K562 (cell line): ENCODE measurements at regions not wholly inside any gene's neighbourhood (a gene's known extent, or its start where the extent isn't known, plus 50 kb on each side); places are given as distances from the start of the nearest gene placed in this dataset.

Experiments used
- ATAC-seq: fragments of 200-7000 bp; cut with Tn5 transposase; 3 replicates; pipeline ENCODE4 v1.9.1; 2020; ENCODE audit warnings: moderate library complexity
- BruUV-seq: library from RNA; stranded (reverse); fragments of 400-500 nt; replicated peaks from 2 replicates; lab custom pipeline; 2021; lab: Mats Ljungman, UMichigan
- CTCF ChIA-PET: fragments of 300-600 bp; formaldehyde crosslinking; extraction: SDS; loops from one replicate; lab custom pipeline; 2021; ENCODE audit warnings: low intra/inter-chr PET ratio; lab: Yijun Ruan, JAX
- POLR2A ChIA-PET: fragments of 300-600, 350-650 bp; sonication (Branson Sonifier 250); formaldehyde crosslinking; extraction: SDS; loops from one replicate; lab custom pipeline; 2021; ENCODE audit warnings: antibody characterized with exemption, inconsistent platforms; lab: Yijun Ruan, JAX
- DNase-seq, 4 experiments: peaks; one replicate each; pipeline versions ENCODE4 v3.0.0 to v3.0.0-alpha.2; 2011 to 2018; ENCODE audit warnings: low spot score in 3 of 4, mixed read lengths in 3 of 4; ENCODE audit errors: extremely low read depth in 1 of 4
- FAIRE-seq: peaks from 2 replicates; lab custom pipeline; 2011; peaks lifted over from hg19 to GRCh38; lab: Jason Lieb, UNC
- H2AFZ ChIP-seq: 2 replicates; pipeline ENCODE4 v1.6.0; 2011; ENCODE audit warnings: low read depth, low read length, control low read depth, inconsistent platforms
- H3K27ac ChIP-seq: fragments of 200-600 bp; 3 replicates; pipeline ENCODE4 v1.8.0; 2011; ENCODE audit warnings: low read depth, mild to moderate bottlenecking, control low read depth, inconsistent platforms, low read length, moderate library complexity, mixed read lengths; ENCODE audit errors: extremely low read depth
- H3K27me3 ChIP-seq, 2 experiments: fragments of 300-600 bp in 1 of 2; 2 replicates in 1 of 2; 3 replicates in 1 of 2; pipeline versions ENCODE4 v1.6.0 to v1.8.0; 2011; ENCODE audit warnings: inconsistent platforms in 2 of 2, low read length in 2 of 2, mild to moderate bottlenecking in 1 of 2, mixed read lengths in 1 of 2, moderate library complexity in 1 of 2; ENCODE audit not compliant: control insufficient read depth in 2 of 2, insufficient read depth in 2 of 2
- H3K36me3 ChIP-seq: fragments of 300-600 bp; 3 replicates; pipeline ENCODE4 v1.8.0; 2011; ENCODE audit warnings: mild to moderate bottlenecking, low read length, inconsistent platforms; ENCODE audit not compliant: control insufficient read depth, insufficient read depth
- H3K4me1 ChIP-seq, 2 experiments: fragments of 200-600 bp in 1 of 2; replicated peaks in 1 of 2; 2 replicates in 1 of 2; 3 replicates in 1 of 2; pipeline versions ENCODE4 v1.5.1 to v1.8.0; 2011; ENCODE audit warnings: inconsistent platforms in 2 of 2, low read length in 2 of 2, mild to moderate bottlenecking in 1 of 2, mixed read lengths in 1 of 2, moderate library complexity in 1 of 2; ENCODE audit not compliant: control insufficient read depth in 2 of 2, insufficient read depth in 2 of 2
- H3K4me2 ChIP-seq: 2 replicates; pipeline ENCODE4 v1.6.1; 2011; ENCODE audit warnings: low read length, control low read depth, inconsistent platforms, mixed read lengths; ENCODE audit not compliant: insufficient read depth
- H3K4me3 ChIP-seq: fragments of 200-600 bp; sonication (generic), shearing (Covaris generic); 2 replicates; pipeline ENCODE4 v1.5.1; 2016; ENCODE audit warnings: control low read depth, inconsistent platforms
- H3K79me2 ChIP-seq: fragments of 200-600 bp; 3 replicates; pipeline ENCODE4 v1.8.0; 2011; ENCODE audit warnings: low read length, inconsistent platforms; ENCODE audit not compliant: control insufficient read depth, insufficient read depth
- H3K9ac ChIP-seq, 2 experiments: 2 replicates each; pipeline versions ENCODE4 v1.6.0 to v1.6.1; 2011; ENCODE audit warnings: low read depth in 2 of 2, low read length in 2 of 2, control low read depth in 1 of 2, inconsistent platforms in 1 of 2, mild to moderate bottlenecking in 1 of 2, mixed read lengths in 1 of 2; ENCODE audit not compliant: insufficient read depth in 1 of 2
- H3K9me1 ChIP-seq: one replicate; pipeline ENCODE4 v1.6.0; 2011; ENCODE audit warnings: inconsistent platforms, mild to moderate bottlenecking, low read length, moderate library complexity; ENCODE audit not compliant: control insufficient read depth, insufficient read depth
- H3K9me3 ChIP-seq: replicated peaks from 2 replicates; pipeline ENCODE4 v1.5.1; 2011; ENCODE audit warnings: low read depth, low read length, inconsistent platforms; ENCODE audit not compliant: control insufficient read depth, insufficient read depth
- H4K20me1 ChIP-seq: replicated peaks from 2 replicates; pipeline ENCODE4 v1.6.1; 2011; ENCODE audit warnings: low read length, inconsistent platforms, mixed read lengths; ENCODE audit not compliant: control insufficient read depth, insufficient read depth
- ARID3A ChIP-seq: IDR thresholded peaks from 2 replicates; pipeline ENCODE4 v1.6.1; 2012; ENCODE audit warnings: low read depth, low read length, improper control_type of control experiment, borderline replicate concordance
- MIER1 ChIP-seq: fragments of 450-650 bp; IDR thresholded peaks from 2 replicates; pipeline ENCODE4 v1.6.1; 2016; ENCODE audit warnings: antibody characterized with exemption, mild to moderate bottlenecking, low read depth
- MTF1 ChIP-seq: fragments of 250-450 bp; sonication (Bioruptor Pico); IDR thresholded peaks from 2 replicates; pipeline ENCODE4 v1.9.0; 2021; ENCODE audit warnings: moderate library complexity, mild to moderate bottlenecking, inconsistent platforms, borderline replicate concordance
- PCBP2 ChIP-seq: fragments of 200-400 bp; formaldehyde crosslinking; IDR thresholded peaks from 2 replicates; pipeline ENCODE4 v1.6.1; 2018; ENCODE audit warnings: low read length, low read depth, mild to moderate bottlenecking, moderate library complexity; ENCODE audit not compliant: poor library complexity, severe bottlenecking
- RB1 ChIP-seq: fragments of 450-650 bp; IDR thresholded peaks from 2 replicates; pipeline ENCODE4 v1.6.1; 2017; ENCODE audit warnings: low read depth, mild to moderate bottlenecking
- RBM15 ChIP-seq: fragments of 200-400 bp; formaldehyde crosslinking; IDR thresholded peaks from 2 replicates; pipeline ENCODE4 v1.6.1; 2018; ENCODE audit warnings: mild to moderate bottlenecking, low read length, moderate library complexity; ENCODE audit not compliant: insufficient read depth
- SETDB1 ChIP-seq: IDR thresholded peaks from one replicate; pipeline ENCODE4 v1.6.1; 2012; ENCODE audit warnings: low read length, control low read depth, inconsistent platforms
- SMAD2 ChIP-seq: fragments of 150-350 bp; IDR thresholded peaks from 2 replicates; pipeline ENCODE4 v1.6.1; 2014; ENCODE audit warnings: low read depth, mild to moderate bottlenecking, low read length
- SNRNP70 ChIP-seq: fragments of 200-400 bp; formaldehyde crosslinking; optimal IDR thresholded peaks from 2 replicates; pipeline ENCODE3; 2017; ENCODE audit warnings: low read depth, low read length
- XRCC3 ChIP-seq: fragments of 450-650 bp; IDR thresholded peaks from 2 replicates; pipeline ENCODE4 v1.6.1; 2017; ENCODE audit warnings: mild to moderate bottlenecking, moderate library complexity
- ZNF174 ChIP-seq: fragments of 250-450 bp; sonication (Bioruptor Pico); IDR thresholded peaks from 2 replicates; pipeline ENCODE4 v1.4.0; 2020; ENCODE audit warnings: mild to moderate bottlenecking
- ZNF76 ChIP-seq: fragments of 250-450 bp; sonication (Bioruptor Pico); IDR thresholded peaks from 2 replicates; pipeline ENCODE4 v1.4.0; 2020; ENCODE audit warnings: mild to moderate bottlenecking, moderate library complexity, borderline replicate concordance
- WGBS: fragments of 100-300 bp; shearing (Covaris generic); methylation state at CpG from one replicate; pipeline ENCODE4 v1.1.6; 2016; ENCODE audit warnings: low coverage, mixed read lengths; ENCODE audit not compliant: insufficient coverage; ENCODE audit errors: missing lambda C conversion rate; 5-methylcytosine and 5-hydroxymethylcytosine counted together
- in situ Hi-C: fragments of 300-500 bp; cut with MboI; formaldehyde crosslinking; loops from 4 replicates; pipeline ENCODE4 v1.15.0; 2018; ENCODE audit warnings: inconsistent platforms, mixed read lengths
- intact Hi-C: fragments of 100-400 bp; cut with micrococcal nuclease; formaldehyde crosslinking; loops from 2 replicates; pipeline ENCODE4 v1.14.2; 2022

- H3K4me2 ChIP-seq: no peak overlapping the region
- no peak for DNase-seq
- no peak overlapping the region for H3K9ac ChIP-seq
- TF ChIP-seq ARID3A (no peak), ZNF76 (no peak), RBM15 (no peak), PCBP2 (no peak), MTF1 (CRISPR knock-in tag) (no peak), SNRNP70 (no peak), ZNF174 (CRISPR knock-in tag) (no peak), MIER1 (no peak), XRCC3 (no peak), SETDB1 (no peak), SMAD2 (no peak), RB1 (no peak)
- no peaks in the 10 kb centered on the region for H3K79me2 ChIP-seq
- ChIA-PET CTCF (no interaction called here), POLR2A (no interaction called here)
- H3K4me3 ChIP-seq: no peak overlapping the region
- no peak overlapping the region for H2AFZ ChIP-seq
- FAIRE-seq: no peak
- H3K4me1 ChIP-seq: no peaks in the 10 kb centered on the region
- H3K36me3 ChIP-seq: no peaks in the 10 kb centered on the region
- in situ Hi-C loops (no loop called here), intact Hi-C loops (no loop called here)
- H4K20me1 ChIP-seq: no peaks in the 10 kb centered on the region
- H3K27me3 ChIP-seq: no peaks in the 10 kb centered on the region
- no peaks in the 10 kb centered on the region for H3K9me3 ChIP-seq
- no peak for ATAC-seq
- no peak overlapping the region for H3K27ac ChIP-seq
- no peaks in the 10 kb centered on the region for H3K9me1 ChIP-seq
- BruUV-seq: no TSS peak
- 4% methylated on average over 6 of the region's 6 CpGs for WGBS
Observed at GRCh38 chr4:28548594-28548993, 1688.0 kb downstream of the STIM2 start.
